Activated CD8-positive, alpha-beta memory T cell treated with anti-CD3 and anti-CD28 coated beads, Interleukin-2, amount 50 U/mL, for 4 hours (primary cell): ENCODE measurements at regions not wholly inside any gene's neighbourhood (a gene's known extent, or its start where the extent isn't known, plus 50 kb on each side); places are given as distances from the start of the nearest gene placed in this dataset.
"Not testable (repeated sequence)": the region's sequence is repeated elsewhere in the genome, so short reads cannot be mapped to it uniquely, and the experiment has no call there.

Experiments used
- DNase-seq: peaks from one replicate; pipeline ENCODE4 v3.0.0-alpha.2; 2020

GRCh38 chr10:3658766-3659165 is 126.2 kb downstream of the KLF6 start:
- no peak for DNase-seq

GRCh38 chr10:3656214-3656613 is 128.8 kb downstream of the KLF6 start:
- DNase-seq, result no peak

- no peak for DNase-seq
These were observed 129.5 kb downstream of the KLF6 start for GRCh38 chr10:3655528-3655927.

- no peak for DNase-seq
These were observed 130.0 kb downstream of the KLF6 start for GRCh38 chr10:3654980-3655379.

GRCh38 chr10:3654496-3654895 is 130.5 kb downstream of the KLF6 start:
- DNase-seq, result no peak

GRCh38 chr10:3653303-3653702 is 131.7 kb downstream of the KLF6 start:
- not testable (repeated sequence) for DNase-seq

- DNase-seq, result no peak
These were observed 132.1 kb downstream of the KLF6 start for GRCh38 chr10:3652886-3653285.

GRCh38 chr10:3651969-3652653 is 132.9 kb downstream of the KLF6 start:
- no peak for DNase-seq

GRCh38 chr10:3648576-3648975 is 136.4 kb downstream of the KLF6 start:
- no peak for DNase-seq

GRCh38 chr10:3648170-3648569 is 136.8 kb downstream of the KLF6 start:
- no peak for DNase-seq

- no peak for DNase-seq
These were observed 137.9 kb downstream of the KLF6 start for GRCh38 chr10:3647074-3647473.

- no peak for DNase-seq
These were observed 139.6 kb downstream of the KLF6 start for GRCh38 chr10:3645406-3645805.

- no peak for DNase-seq
These were observed 144.2 kb downstream of the KLF6 start for GRCh38 chr10:3640816-3641215.

- DNase-seq, result no peak
These were observed 145.5 kb downstream of the KLF6 start for GRCh38 chr10:3639546-3639945.

GRCh38 chr10:3636356-3637181 is 148.4 kb downstream of the KLF6 start:
- DNase-seq, result no peak

- no peak for DNase-seq
These were observed 149.3 kb downstream of the KLF6 start for GRCh38 chr10:3635697-3636096.

GRCh38 chr10:3635211-3635671 is 149.8 kb downstream of the KLF6 start:
- no peak for DNase-seq

GRCh38 chr10:3634646-3635045 is 150.4 kb downstream of the KLF6 start:
- not testable (repeated sequence) for DNase-seq

- DNase-seq, result no peak
These were observed 153.2 kb downstream of the KLF6 start for GRCh38 chr10:3631701-3632330.

- no peak for DNase-seq
These were observed 153.7 kb downstream of the KLF6 start for GRCh38 chr10:3631291-3631690.

- DNase-seq, result no peak
These were observed 158.9 kb downstream of the KLF6 start for GRCh38 chr10:3625959-3626751.

GRCh38 chr10:3624367-3624766 is 160.6 kb downstream of the KLF6 start:
- no peak for DNase-seq

- no peak for DNase-seq
These were observed 161.3 kb downstream of the KLF6 start for GRCh38 chr10:3623746-3624145.
